WI38 (cell line): ENCODE measurements at regions not wholly inside any gene's neighbourhood (a gene's known extent, or its start where the extent isn't known, plus 50 kb on each side); places are given as distances from the start of the nearest gene placed in this dataset.

Experiments
- H3K4me3 ChIP-seq: 2 replicates; pipeline ENCODE4 v1.5.1; 2011; ENCODE audit warnings: low read depth, mild to moderate bottlenecking, control low read depth, low read length
- TF ChIP-seq, protein P1 (sequence below): IDR thresholded peaks from 2 replicates; pipeline ENCODE4 v1.5.1; 2012; ENCODE audit warnings: low read depth, mild to moderate bottlenecking, control low read depth, low read length

DNA sequence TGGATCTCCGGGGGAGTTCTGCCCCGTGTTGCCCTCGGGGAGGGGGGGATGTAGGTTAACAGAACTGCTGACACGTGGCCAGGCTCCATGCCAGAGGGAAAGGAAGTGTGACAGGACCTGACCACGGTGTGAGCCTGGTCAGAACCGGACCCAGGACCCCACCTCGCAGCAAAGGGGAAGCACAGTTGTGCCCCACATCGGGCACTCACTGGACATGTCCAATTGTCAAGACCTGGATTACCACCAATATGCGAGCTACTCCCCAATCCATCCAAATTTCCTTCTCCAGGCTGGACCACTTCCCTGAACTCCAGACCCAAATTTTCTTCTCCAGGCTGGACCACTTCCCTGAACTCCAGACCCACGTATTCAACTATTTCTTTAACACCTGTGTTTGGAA lies 78.8 kb upstream of the PIWIL1 start:
- H3K4me3 ChIP-seq: no peak overlapping the region
- TF ChIP-seq, protein P1, sequence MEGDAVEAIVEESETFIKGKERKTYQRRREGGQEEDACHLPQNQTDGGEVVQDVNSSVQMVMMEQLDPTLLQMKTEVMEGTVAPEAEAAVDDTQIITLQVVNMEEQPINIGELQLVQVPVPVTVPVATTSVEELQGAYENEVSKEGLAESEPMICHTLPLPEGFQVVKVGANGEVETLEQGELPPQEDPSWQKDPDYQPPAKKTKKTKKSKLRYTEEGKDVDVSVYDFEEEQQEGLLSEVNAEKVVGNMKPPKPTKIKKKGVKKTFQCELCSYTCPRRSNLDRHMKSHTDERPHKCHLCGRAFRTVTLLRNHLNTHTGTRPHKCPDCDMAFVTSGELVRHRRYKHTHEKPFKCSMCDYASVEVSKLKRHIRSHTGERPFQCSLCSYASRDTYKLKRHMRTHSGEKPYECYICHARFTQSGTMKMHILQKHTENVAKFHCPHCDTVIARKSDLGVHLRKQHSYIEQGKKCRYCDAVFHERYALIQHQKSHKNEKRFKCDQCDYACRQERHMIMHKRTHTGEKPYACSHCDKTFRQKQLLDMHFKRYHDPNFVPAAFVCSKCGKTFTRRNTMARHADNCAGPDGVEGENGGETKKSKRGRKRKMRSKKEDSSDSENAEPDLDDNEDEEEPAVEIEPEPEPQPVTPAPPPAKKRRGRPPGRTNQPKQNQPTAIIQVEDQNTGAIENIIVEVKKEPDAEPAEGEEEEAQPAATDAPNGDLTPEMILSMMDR: no peak

DNA sequence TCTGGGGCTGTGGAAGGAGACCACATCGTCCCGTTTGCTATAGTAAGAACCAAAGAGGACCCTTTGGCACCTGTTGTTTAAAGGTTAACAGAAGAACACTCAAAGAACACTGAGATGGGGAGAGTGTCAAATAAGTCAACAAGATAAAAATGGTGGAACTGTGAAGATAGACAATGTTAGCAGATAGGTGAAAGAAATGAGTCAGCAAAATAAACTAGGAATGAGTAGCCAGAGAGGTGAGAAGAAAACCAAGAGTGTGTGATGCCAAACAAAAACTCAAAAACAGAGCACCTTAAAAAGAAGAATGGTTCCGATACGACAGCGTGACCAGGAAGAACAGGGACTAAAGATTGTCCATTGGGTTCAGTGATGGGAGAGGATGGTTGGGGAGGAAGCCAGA lies 74.7 kb upstream of the PIWIL1 start:
- TF ChIP-seq, protein P1: no peak
- H3K4me3 ChIP-seq: no peak overlapping the region

DNA sequence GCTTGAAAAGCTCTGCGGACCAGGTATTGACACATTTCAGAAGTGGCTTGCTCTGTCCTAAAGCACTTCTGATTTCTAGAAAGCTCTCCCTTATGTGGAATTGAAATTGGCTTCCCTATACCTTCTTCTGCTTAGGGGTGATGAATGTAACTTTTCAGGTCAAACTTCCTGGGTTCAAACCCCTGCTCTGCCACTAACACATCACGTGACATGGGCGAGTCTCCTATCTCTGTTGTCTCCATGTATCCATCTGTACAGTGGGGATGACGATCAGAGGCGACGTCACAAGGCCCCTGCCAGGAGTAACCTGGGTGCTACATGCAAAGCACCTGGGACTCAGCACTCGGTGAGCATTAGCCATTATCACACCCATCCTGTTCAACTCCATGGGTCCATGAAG lies 73.7 kb upstream of the PIWIL1 start:
- H3K4me3 ChIP-seq: no peak overlapping the region
- TF ChIP-seq, protein P1: no peak

DNA sequence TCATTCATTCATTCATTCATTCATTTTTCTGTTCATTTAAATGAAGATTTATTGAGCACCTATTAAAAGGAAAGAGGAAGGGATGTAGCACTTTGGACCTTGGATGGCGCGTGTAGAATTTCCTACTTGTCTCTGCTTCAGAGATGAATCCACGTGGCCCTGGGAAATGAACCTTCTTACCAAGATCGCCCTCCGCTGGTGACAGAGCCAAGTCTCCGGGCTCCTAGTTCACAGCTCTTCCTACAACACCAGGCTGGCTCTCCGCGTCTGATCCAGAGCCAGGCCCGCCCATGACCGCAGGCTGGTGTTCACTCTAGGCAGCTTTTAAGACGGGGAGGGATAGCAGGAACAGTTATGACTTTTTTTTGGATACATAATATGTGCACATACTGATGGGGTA lies 70.9 kb upstream of the PIWIL1 start:
- TF ChIP-seq, protein P1: no peak
- H3K4me3 ChIP-seq: no peak overlapping the region

DNA sequence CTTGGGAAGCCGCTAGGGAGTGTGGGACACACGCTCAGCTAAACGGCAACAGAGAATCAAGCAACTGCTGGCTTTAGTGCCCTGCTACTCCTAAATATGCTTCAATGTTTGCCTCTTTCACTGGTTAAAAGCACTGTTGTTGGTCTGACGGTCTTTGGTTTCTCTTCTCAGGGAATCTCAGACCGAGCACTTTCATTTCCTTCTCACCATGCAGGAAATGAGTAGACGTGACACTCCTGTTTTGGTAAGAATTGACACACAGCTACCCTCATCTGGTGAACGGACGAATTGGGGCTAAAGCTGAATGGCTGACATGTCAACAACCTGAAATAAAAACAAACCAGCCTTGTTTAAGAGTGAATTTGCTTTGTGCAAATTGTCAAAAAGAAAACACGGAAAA lies 57.5 kb upstream of the PIWIL1 start:
- no peak overlapping the region for H3K4me3 ChIP-seq
- TF ChIP-seq, protein P1: no peak

DNA sequence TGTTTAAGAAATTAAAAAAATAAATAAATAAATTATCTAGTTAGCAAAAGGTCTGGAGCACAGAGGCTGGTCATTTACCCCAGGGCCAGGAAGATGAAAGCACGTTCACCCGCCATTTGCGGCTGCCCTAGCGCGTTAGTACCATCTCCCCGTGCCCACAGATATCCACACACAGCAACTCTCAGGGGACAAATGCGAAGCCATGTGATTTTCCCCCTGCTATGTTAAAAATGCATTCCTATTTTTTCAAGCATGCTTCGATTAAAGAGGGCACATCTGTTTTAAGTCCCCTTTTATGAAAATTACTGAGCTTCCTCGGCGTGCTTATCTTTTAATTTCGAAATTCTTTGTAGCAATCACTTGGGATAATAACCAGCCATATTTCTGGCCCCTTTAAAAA lies 56.9 kb upstream of the PIWIL1 start:
- H3K4me3 ChIP-seq: no peak overlapping the region

DNA sequence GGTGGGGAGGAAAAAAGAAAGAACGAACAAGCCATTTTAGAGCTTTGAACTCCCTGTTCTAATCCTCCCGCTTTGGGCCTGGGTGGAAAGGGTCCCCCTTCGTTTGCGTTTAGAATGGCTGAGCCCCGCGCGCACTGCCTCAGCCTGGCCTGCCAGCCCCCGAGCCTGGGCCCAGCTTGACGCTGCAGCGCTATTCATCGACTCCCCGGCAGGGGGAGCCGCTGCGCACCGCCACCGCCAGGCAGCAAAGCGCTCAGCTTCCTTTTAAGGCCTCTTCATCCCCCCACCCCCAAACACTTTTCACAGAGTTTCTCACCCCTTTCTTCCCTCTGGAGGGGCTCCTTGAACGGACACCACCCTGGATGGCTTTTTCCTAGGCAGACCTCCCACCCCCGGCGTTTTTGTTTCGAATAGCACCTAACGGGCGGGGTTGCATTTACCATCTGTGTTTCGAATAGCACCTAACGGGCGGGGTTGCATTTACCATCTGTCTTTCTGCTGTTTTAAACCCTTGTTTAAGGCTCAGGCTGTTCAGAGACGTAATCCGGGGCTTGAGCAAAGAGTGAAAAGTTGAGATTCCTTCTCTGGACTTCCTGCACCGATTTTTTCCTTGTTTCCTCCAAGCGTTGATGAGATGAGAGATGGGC lies 56.4 kb upstream of the PIWIL1 start:
- TF ChIP-seq, protein P1: peak; percentile 34
- no peak overlapping the region for H3K4me3 ChIP-seq

More for the DNA sequence above, 56.9 kb upstream of the PIWIL1 start:
- TF ChIP-seq, protein P1: no peak
